Sigmoid colon (tissue), 4 donors: ENCODE measurements at regions not wholly inside any gene's neighbourhood (a gene's known extent, or its start where the extent isn't known, plus 50 kb on each side); places are given as distances from the start of the nearest gene placed in this dataset.

Source experiments
- EP300 ChIP-seq, 4 donors: sonication (generic); formaldehyde crosslinking; IDR thresholded peaks; one replicate each; pipeline ENCODE4 v1.6.1; 2017; ENCODE audit warnings: antibody characterized with exemption in 4 of 4
- TF ChIP-seq, protein P1 (sequence below), 4 experiments: fragments of 450-650 bp in 3 of 4; fragments of 200-600 bp in 1 of 4; IDR thresholded peaks; one replicate each; pipeline ENCODE4 v1.5.1; 2016 to 2019; ENCODE audit warnings: antibody characterized with exemption in 4 of 4, mild to moderate bottlenecking in 3 of 4, moderate library complexity in 2 of 4

DNA sequence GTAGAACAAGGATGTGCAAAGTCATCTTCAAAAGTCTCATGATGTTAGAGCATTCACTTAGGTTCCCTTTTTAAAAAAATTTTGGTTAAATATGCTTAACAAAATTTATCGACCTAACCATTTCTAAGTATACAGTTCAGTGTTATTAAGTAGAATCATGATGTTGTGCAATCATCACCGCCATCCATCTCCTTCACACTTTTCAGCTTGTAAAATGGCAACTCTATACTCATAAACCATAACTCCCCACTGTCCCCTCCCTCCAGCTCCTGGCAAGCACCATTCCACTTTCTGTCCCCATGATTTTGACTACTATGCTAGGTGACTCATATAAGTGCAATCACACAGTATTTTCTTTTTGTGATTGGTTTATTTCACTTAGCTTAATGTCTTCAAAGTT is 895.0 kb downstream of the TBL1XR1 start:
- TF ChIP-seq, protein P1, sequence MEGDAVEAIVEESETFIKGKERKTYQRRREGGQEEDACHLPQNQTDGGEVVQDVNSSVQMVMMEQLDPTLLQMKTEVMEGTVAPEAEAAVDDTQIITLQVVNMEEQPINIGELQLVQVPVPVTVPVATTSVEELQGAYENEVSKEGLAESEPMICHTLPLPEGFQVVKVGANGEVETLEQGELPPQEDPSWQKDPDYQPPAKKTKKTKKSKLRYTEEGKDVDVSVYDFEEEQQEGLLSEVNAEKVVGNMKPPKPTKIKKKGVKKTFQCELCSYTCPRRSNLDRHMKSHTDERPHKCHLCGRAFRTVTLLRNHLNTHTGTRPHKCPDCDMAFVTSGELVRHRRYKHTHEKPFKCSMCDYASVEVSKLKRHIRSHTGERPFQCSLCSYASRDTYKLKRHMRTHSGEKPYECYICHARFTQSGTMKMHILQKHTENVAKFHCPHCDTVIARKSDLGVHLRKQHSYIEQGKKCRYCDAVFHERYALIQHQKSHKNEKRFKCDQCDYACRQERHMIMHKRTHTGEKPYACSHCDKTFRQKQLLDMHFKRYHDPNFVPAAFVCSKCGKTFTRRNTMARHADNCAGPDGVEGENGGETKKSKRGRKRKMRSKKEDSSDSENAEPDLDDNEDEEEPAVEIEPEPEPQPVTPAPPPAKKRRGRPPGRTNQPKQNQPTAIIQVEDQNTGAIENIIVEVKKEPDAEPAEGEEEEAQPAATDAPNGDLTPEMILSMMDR (IDR thresholded peaks at IDR 0.05): no peak
- TF ChIP-seq EP300 (IDR thresholded peaks at IDR 0.05): no peak
